A549 (cell line): ENCODE measurements at regions not wholly inside any gene's neighbourhood (a gene's known extent, or its start where the extent isn't known, plus 50 kb on each side); places are given as distances from the start of the nearest gene placed in this dataset.

Source experiments
- ATAC-seq, 2 experiments: fragments of 200-7000 bp in 1 of 2; fragments of >200 bp in 1 of 2; cut with Nextera tagmentation in 1 of 2; cut with Tn5 transposase in 1 of 2; 3 replicates each; pipeline versions ENCODE4 v1.8.0 to v1.9.1; 2018 to 2020; ENCODE audit warnings: mild to moderate bottlenecking in 1 of 2, moderate library complexity in 1 of 2
- CTCF ChIA-PET: fragments of 300-600 bp; sonication (Branson Sonifier 250); formaldehyde crosslinking; extraction: SDS; loops from one replicate; lab custom pipeline; 2021; ENCODE audit warnings: antibody characterized with exemption, inconsistent platforms; lab: Yijun Ruan, JAX
- POLR2A ChIA-PET: fragments of 350-600 bp; formaldehyde crosslinking; extraction: SDS; loops from one replicate; lab custom pipeline; 2021; ENCODE audit warnings: antibody characterized with exemption, inconsistent platforms; lab: Yijun Ruan, JAX
- DNase-seq, 2 experiments: peaks; one replicate each; pipeline versions ENCODE4 v3.0.0 to v3.0.0-alpha.2; 2011 to 2016; ENCODE audit warnings: low read depth in 1 of 2, low spot score in 1 of 2
- FAIRE-seq: peaks from 2 replicates; lab custom pipeline; 2011; peaks lifted over from hg19 to GRCh38; lab: Jason Lieb, UNC
- H3K27ac ChIP-seq, 2 experiments: fragments of >200 bp; sonication (Bioruptor Twin); formaldehyde crosslinking; 3 replicates each; pipeline ENCODE4 v1.5.1; 2016 to 2017
- H3K4me1 ChIP-seq: fragments of >200 bp; sonication (Bioruptor Twin); formaldehyde crosslinking; 3 replicates; pipeline ENCODE4 v1.6.1; 2016
- H3K4me2 ChIP-seq: fragments of >200 bp; sonication (Bioruptor Twin); formaldehyde crosslinking; 3 replicates; pipeline ENCODE4 v1.6.1; 2016
- H3K4me3 ChIP-seq: fragments of >200 bp; sonication (Bioruptor Twin); formaldehyde crosslinking; 3 replicates; pipeline ENCODE4 v1.5.1; 2016
- H3K9me3 ChIP-seq: fragments of >200 bp; sonication (Bioruptor Twin); formaldehyde crosslinking; 3 replicates; pipeline ENCODE4 v1.6.1; 2016
- ATOH8 ChIP-seq: fragments of 250-450 bp; sonication (Bioruptor Pico); IDR thresholded peaks from 2 replicates; pipeline ENCODE4 v1.5.0; 2020; ENCODE audit warnings: low read depth, mild to moderate bottlenecking, moderate library complexity
- CBX2 ChIP-seq: fragments of 200-600 bp; sonication (generic); IDR thresholded peaks from 2 replicates; pipeline ENCODE4 v1.6.1; 2016; ENCODE audit warnings: low read depth, mild to moderate bottlenecking, borderline replicate concordance
- CBX8 ChIP-seq: fragments of 200-600 bp; sonication (generic); IDR thresholded peaks from 2 replicates; pipeline ENCODE4 v1.6.1; 2016
- HES2 ChIP-seq: fragments of >200 bp; sonication (Bioruptor Twin); formaldehyde crosslinking; IDR thresholded peaks from 2 replicates; pipeline ENCODE4 v1.6.1; 2016
- HOXA7 ChIP-seq: fragments of 250-450 bp; sonication (Bioruptor Pico); IDR thresholded peaks from 2 replicates; pipeline ENCODE4 v1.5.0; 2020; ENCODE audit warnings: mild to moderate bottlenecking, moderate library complexity
- HOXB5 ChIP-seq: fragments of 250-450 bp; sonication (Bioruptor Pico); IDR thresholded peaks from 2 replicates; pipeline ENCODE4 v1.5.0; 2020; ENCODE audit warnings: mild to moderate bottlenecking, moderate library complexity
- JUN ChIP-seq, 2 experiments: fragments of >200 bp; sonication (Bioruptor Twin); formaldehyde crosslinking; IDR thresholded peaks; 2 replicates in 1 of 2; 3 replicates in 1 of 2; pipeline ENCODE4 v1.6.1; 2016 to 2017
- KDM1A ChIP-seq: fragments of 200-600 bp; sonication (generic); IDR thresholded peaks from 2 replicates; pipeline ENCODE4 v1.6.1; 2016; ENCODE audit warnings: low read depth, mild to moderate bottlenecking
- KDM5A ChIP-seq: fragments of 200-600 bp; sonication (generic); IDR thresholded peaks from 2 replicates; pipeline ENCODE4 v1.6.1; 2016; ENCODE audit warnings: antibody characterized with exemption, mild to moderate bottlenecking
- RARB ChIP-seq: fragments of 250-450 bp; sonication (Bioruptor Pico); IDR thresholded peaks from 2 replicates; pipeline ENCODE4 v1.8.0; 2021; ENCODE audit warnings: mild to moderate bottlenecking, moderate library complexity
- RCOR1 ChIP-seq: fragments of 150-350 bp; IDR thresholded peaks from 2 replicates; pipeline ENCODE4 v1.6.1; 2014; ENCODE audit warnings: antibody characterized with exemption, low read length, low read depth
- REST ChIP-seq: fragments of 200-600 bp; sonication (generic); IDR thresholded peaks from 2 replicates; pipeline ENCODE4 v1.6.1; 2016; ENCODE audit warnings: antibody characterized with exemption, mild to moderate bottlenecking, moderate library complexity
- RFX5 ChIP-seq: fragments of 450-650 bp; IDR thresholded peaks from 2 replicates; pipeline ENCODE4 v1.7.1; 2014; ENCODE audit warnings: antibody characterized with exemption, mild to moderate bottlenecking, moderate library complexity
- ZC3H11A ChIP-seq: fragments of 450-650 bp; IDR thresholded peaks from 2 replicates; pipeline ENCODE4 v1.6.1; 2014; ENCODE audit warnings: antibody characterized with exemption, mild to moderate bottlenecking
- WGBS: methylation state at CpG from one replicate; pipeline ENCODE4 v1.1.6; 2017; ENCODE audit errors: missing lambda C conversion rate; 5-methylcytosine and 5-hydroxymethylcytosine counted together
- TF ChIP-seq, protein P1 (sequence below): IDR thresholded peaks from 2 replicates; pipeline ENCODE4 v1.6.1; 2012

DNA sequence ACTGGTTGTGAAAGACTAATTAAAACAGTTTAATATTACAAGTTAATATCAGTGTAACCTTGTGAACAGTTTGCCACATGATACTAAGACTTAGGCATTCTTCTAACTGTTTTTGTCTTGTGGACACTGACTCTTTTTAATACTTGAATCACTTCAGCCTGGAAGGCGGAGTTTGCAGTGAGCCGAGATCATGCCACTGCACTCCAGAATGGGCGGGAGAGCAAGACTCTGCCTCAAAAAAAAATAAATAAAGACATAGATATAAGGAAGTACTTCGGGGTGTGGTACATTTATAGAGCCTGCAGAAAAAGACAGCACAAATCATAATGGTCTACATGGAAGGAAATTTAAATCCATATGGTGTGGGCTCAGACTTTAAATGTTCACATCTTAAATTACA, 300.4 kb upstream of the NETO1 start (continued):
- no peak for TF ChIP-seq RCOR1
- no peak for TF ChIP-seq KDM5A
- TF ChIP-seq, all 56 proteins: peak for 0

- ChIA-PET POLR2A (no interaction called here), CTCF (interaction anchor here (0.6 kb wide), 1 partner anchor 678 kb away, joined by 3 read pairs; no protein-coding TSS in a partner anchor)
- no peak overlapping the region for H3K4me2 ChIP-seq
- no peak overlapping the region for H3K4me3 ChIP-seq
- H3K4me1 ChIP-seq = no peaks in the 10 kb centered on the region
- H3K9me3 ChIP-seq = no peaks in the 10 kb centered on the region
- H3K27ac ChIP-seq = no peak overlapping the region
- FAIRE-seq = no peak
- 93% methylated on average over 3 of the region's 3 CpGs for WGBS
- TF ChIP-seq, protein P1, sequence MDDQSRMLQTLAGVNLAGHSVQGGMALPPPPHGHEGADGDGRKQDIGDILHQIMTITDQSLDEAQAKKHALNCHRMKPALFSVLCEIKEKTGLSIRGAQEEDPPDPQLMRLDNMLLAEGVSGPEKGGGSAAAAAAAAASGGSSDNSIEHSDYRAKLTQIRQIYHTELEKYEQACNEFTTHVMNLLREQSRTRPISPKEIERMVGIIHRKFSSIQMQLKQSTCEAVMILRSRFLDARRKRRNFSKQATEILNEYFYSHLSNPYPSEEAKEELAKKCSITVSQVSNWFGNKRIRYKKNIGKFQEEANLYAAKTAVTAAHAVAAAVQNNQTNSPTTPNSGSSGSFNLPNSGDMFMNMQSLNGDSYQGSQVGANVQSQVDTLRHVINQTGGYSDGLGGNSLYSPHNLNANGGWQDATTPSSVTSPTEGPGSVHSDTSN = no peak
- TF ChIP-seq REST (no peak), JUN (IDR thresholded peaks at IDR 0.05) (no peak), HOXA7 (CRISPR knock-in tag) (no peak)
- TF ChIP-seq, all 56 proteins: peak for 0
- DNase-seq (no peak), ATAC-seq (no peak)
These were observed 296.6 kb upstream of the NETO1 start for GRCh38 chr18:73164430-73164829.

DNA sequence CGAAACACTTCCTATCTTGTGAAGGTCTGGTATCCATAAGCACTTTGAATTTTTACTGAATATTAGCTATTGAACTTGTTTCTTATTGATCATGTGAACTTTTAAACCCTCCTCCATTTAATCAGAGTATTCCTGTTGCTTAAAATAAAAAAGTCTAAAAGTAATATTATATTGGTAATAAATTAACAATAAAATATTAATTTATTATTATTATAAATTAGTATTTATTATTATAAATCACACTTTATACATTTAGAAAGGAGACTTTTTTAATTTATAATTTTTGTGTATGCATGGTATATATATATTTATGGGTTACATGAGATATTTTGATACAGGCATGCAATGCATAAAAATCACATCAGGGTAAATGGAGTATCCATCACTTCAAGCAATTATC, 295.4 kb upstream of the NETO1 start:
- H3K4me3 ChIP-seq = no peak overlapping the region
- 95% methylated on average over 1 of the region's 1 CpG for WGBS
- H3K4me1 ChIP-seq = no peaks in the 10 kb centered on the region
- DNase-seq = no peak
- H3K27ac ChIP-seq = no peak overlapping the region
- no peak for FAIRE-seq
- H3K4me2 ChIP-seq = no peak overlapping the region
- TF ChIP-seq HES2 (no peak), ZC3H11A (no peak), CBX8 (no peak), RARB (CRISPR knock-in tag) (no peak), ATOH8 (CRISPR knock-in tag) (no peak), HOXB5 (CRISPR knock-in tag) (no peak), KDM1A (no peak), RFX5 (no peak), CBX2 (no peak)
- ChIA-PET POLR2A (no interaction called here), CTCF (interaction anchor here (1.4 kb wide), 1 partner anchor 27 kb away, joined by 3 read pairs; no protein-coding TSS in a partner anchor)
- H3K9me3 ChIP-seq = no peaks in the 10 kb centered on the region
- ATAC-seq = no peak

DNA sequence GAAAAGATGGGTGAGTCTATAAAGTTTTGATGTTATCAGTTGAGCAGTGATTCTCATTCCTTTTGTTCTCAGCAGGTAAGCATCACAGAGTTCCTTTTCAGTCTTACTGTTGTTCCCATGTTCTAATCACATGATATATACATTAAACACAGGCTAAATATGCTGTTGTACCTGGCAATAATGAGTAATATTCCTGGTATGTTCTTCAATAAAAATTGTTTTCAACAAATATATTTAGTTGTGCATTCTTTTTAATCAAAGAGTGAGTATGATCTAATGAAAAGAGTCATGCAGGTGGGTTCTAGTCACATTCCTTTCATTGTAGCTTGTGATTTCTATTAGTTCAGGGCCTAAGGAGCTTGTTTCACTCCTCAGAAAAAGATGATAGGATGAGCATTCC, 288.3 kb upstream of the NETO1 start:
- CTCF ChIA-PET = interaction anchor here (0.8 kb wide), 1 partner anchor 393 kb away, joined by 3 read pairs; no protein-coding TSS in a partner anchor
- TF ChIP-seq HOXA7 (CRISPR knock-in tag) = no peak
- TF ChIP-seq KDM5A = no peak
- Histone ChIP-seq H3K9me3 (no peaks in the 10 kb centered on the region), H3K4me3 (no peak overlapping the region), H3K27ac (no peak overlapping the region), H3K4me2 (no peak overlapping the region), H3K4me1 (no peaks in the 10 kb centered on the region)
- FAIRE-seq = no peak
- DNase-seq = no peak
- ATAC-seq = no peak
- POLR2A ChIA-PET = no interaction called here
